GM23338 (cell line): ENCODE measurements at regions not wholly inside any gene's neighbourhood (a gene's known extent, or its start where the extent isn't known, plus 50 kb on each side); places are given as distances from the start of the nearest gene placed in this dataset.

Source experiments
- ATAC-seq: fragments of 200-7000 bp; cut with Tn5 transposase; 3 replicates; pipeline ENCODE4 v1.9.1; 2020
- DNase-seq: peaks from one replicate; pipeline ENCODE4 v3.0.0-alpha.2; 2015; ENCODE audit warnings: low spot score
- H2AFZ ChIP-seq: fragments of 200-600 bp; sonication (generic); 2 replicates; pipeline ENCODE4 v1.8.0; 2016; ENCODE audit warnings: antibody characterized with exemption, mild to moderate bottlenecking, moderate library complexity
- H3F3A ChIP-seq: fragments of 200-600 bp; sonication (generic); replicated peaks from 2 replicates; pipeline ENCODE4 v1.8.0; 2017; ENCODE audit warnings: antibody characterized with exemption, mixed run types, low read depth
- H3K27ac ChIP-seq: fragments of 200-600 bp; sonication (generic); 2 replicates; pipeline ENCODE4 v1.6.1; 2016; ENCODE audit warnings: low read depth
- H3K27me3 ChIP-seq: fragments of 200-600 bp; sonication (generic); 2 replicates; pipeline ENCODE4 v1.8.0; 2016; ENCODE audit warnings: mild to moderate bottlenecking, mixed run types, moderate library complexity; ENCODE audit not compliant: insufficient read depth
- H3K36me3 ChIP-seq: fragments of 200-600 bp; sonication (generic); 2 replicates; pipeline ENCODE4 v1.8.0; 2016; ENCODE audit warnings: mild to moderate bottlenecking; ENCODE audit not compliant: insufficient read depth
- H3K4me1 ChIP-seq: fragments of 200-600 bp; sonication (generic); 2 replicates; pipeline ENCODE4 v1.8.0; 2016; ENCODE audit warnings: mild to moderate bottlenecking, moderate library complexity; ENCODE audit not compliant: insufficient read depth
- H3K4me2 ChIP-seq: fragments of 200-600 bp; sonication (generic); 2 replicates; pipeline ENCODE4 v1.7.1; 2017; ENCODE audit warnings: mixed run types
- H3K4me3 ChIP-seq: fragments of 200-600 bp; sonication (generic); 2 replicates; pipeline ENCODE4 v1.6.1; 2016; ENCODE audit warnings: mixed run types
- H3K79me2 ChIP-seq: fragments of 200-600 bp; sonication (generic); replicated peaks from 2 replicates; pipeline ENCODE4 v1.8.0; 2017; ENCODE audit warnings: mild to moderate bottlenecking; ENCODE audit not compliant: insufficient read depth
- H3K9me2 ChIP-seq: fragments of 200-600 bp; sonication (generic); 2 replicates; pipeline ENCODE4 v1.8.0; 2017; ENCODE audit not compliant: insufficient read depth
- H4K20me1 ChIP-seq: fragments of 200-600 bp; sonication (generic); replicated peaks from 2 replicates; pipeline ENCODE4 v1.8.0; 2017; ENCODE audit warnings: mild to moderate bottlenecking; ENCODE audit not compliant: insufficient read depth
- H3K27ac Mint-ChIP-seq: 2 replicates; pipeline ENCODE4 v1.8.0; 2020; ENCODE audit warnings: inconsistent platforms, mild to moderate bottlenecking, moderate library complexity, mixed read lengths
- H3K27me3 Mint-ChIP-seq: 3 replicates; pipeline ENCODE4 v1.8.0; 2022; ENCODE audit warnings: low read depth, mild to moderate bottlenecking, moderate library complexity, mixed read lengths, inconsistent platforms; ENCODE audit not compliant: insufficient read depth, poor library complexity
- H3K36me3 Mint-ChIP-seq: 3 replicates; pipeline ENCODE4 v1.8.0; 2021; ENCODE audit warnings: low read depth, mild to moderate bottlenecking, inconsistent platforms, moderate library complexity, mixed read lengths
- H3K4me1 Mint-ChIP-seq: 3 replicates; pipeline ENCODE4 v1.8.0; 2020; ENCODE audit warnings: mild to moderate bottlenecking, inconsistent platforms, mixed read lengths
- H3K4me3 Mint-ChIP-seq: 3 replicates; pipeline ENCODE4 v1.8.0; 2021; ENCODE audit warnings: moderate library complexity, mild to moderate bottlenecking, inconsistent platforms, mixed read lengths
- H3K9me3 Mint-ChIP-seq: 3 replicates; pipeline ENCODE4 v1.8.0; 2020; ENCODE audit warnings: moderate library complexity, mild to moderate bottlenecking, inconsistent platforms, mixed read lengths
- CTCF ChIP-seq, 2 experiments: fragments of 200-600 bp in 1 of 2; sonication (generic) in 1 of 2; conservative IDR thresholded peaks; 2 replicates each; pipeline versions ENCODE4 v1.5.1 to v1.6.1; 2016 to 2017; ENCODE audit warnings: antibody characterized with exemption in 2 of 2, low read depth in 2 of 2, mild to moderate bottlenecking in 2 of 2, moderate library complexity in 1 of 2
- ETS1 ChIP-seq: IDR thresholded peaks from 2 replicates; pipeline ENCODE4 v1.6.1; 2016; ENCODE audit warnings: antibody characterized with exemption
- EZH2 ChIP-seq: fragments of 200-600 bp; sonication (generic); IDR thresholded peaks from one replicate; pipeline ENCODE4 v1.8.0; 2017; ENCODE audit warnings: antibody characterized with exemption, mild to moderate bottlenecking, low read depth; ENCODE audit not compliant: unreplicated experiment
- EZH2phosphoT487 ChIP-seq: fragments of 200-600 bp; sonication (generic); IDR thresholded peaks from one replicate; pipeline ENCODE4 v1.8.1; 2018; ENCODE audit warnings: antibody characterized with exemption; ENCODE audit not compliant: unreplicated experiment
- JUNB ChIP-seq: IDR thresholded peaks from one replicate; pipeline ENCODE4 v1.6.1; 2016; ENCODE audit warnings: antibody characterized with exemption; ENCODE audit not compliant: unreplicated experiment
- NANOG ChIP-seq: IDR thresholded peaks from 2 replicates; pipeline ENCODE4 v1.6.1; 2016; ENCODE audit warnings: antibody characterized with exemption, borderline replicate concordance
- POLR2AphosphoS5 ChIP-seq: IDR thresholded peaks from 2 replicates; pipeline ENCODE4 v1.6.1; 2016; ENCODE audit warnings: antibody characterized with exemption, low read depth
- STAT1 ChIP-seq: IDR thresholded peaks from one replicate; pipeline ENCODE4 v1.6.1; 2016; ENCODE audit warnings: antibody characterized with exemption; ENCODE audit not compliant: unreplicated experiment
- ZNF331 ChIP-seq: fragments of 250-450 bp; sonication (Bioruptor Pico); IDR thresholded peaks from 2 replicates; pipeline ENCODE4 v1.5.0; 2020; ENCODE audit warnings: low read depth, mild to moderate bottlenecking, moderate library complexity
- TF ChIP-seq, protein P1 (sequence below): IDR thresholded peaks from one replicate; pipeline ENCODE4 v1.6.1; 2018; ENCODE audit warnings: antibody characterized with exemption; ENCODE audit not compliant: unreplicated experiment

DNA sequence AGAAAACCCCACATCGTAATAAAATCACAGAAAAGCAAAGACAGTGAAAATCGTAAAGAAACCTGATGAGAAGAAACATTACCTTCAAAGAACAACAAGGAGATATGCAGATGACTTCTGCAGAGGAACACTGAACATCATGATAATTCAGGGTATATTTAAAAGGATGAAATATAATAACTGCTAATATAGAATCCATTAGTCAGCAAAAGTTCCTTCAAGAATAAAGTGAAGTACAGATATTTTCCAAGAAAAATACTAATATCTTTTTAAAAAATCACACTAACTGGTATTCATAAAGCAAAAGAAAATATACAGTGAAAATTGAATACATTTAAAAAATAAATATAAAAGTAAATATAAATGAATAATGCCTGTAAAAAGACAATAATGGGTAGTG lies 176.3 kb upstream of the VEGFC start:
- no peak for ATAC-seq
- H3K4me2 ChIP-seq = no peak overlapping the region
- Mint-ChIP-seq H3K4me3 (no peak overlapping the region), H3K27me3 (no peaks in the 10 kb centered on the region), H3K9me3 (0 out of 3 replicates have a peak, but pooled peaks cover 2% of the 10 kb centered on the region), H3K36me3 (no peaks in the 10 kb centered on the region), H3K27ac (no peak overlapping the region), H3K4me1 (no peaks in the 10 kb centered on the region)
- no peaks in the 10 kb centered on the region for H3K27me3 ChIP-seq
- TF ChIP-seq POLR2AphosphoS5 (no peak), CTCF (conservative IDR thresholded peaks at IDR 0.05; ENCODE audit: low read depth in 2 of 2) (no peak)
- H2AFZ ChIP-seq = no peak overlapping the region
- no peaks in the 10 kb centered on the region for H3K79me2 ChIP-seq
- no peaks in the 10 kb centered on the region; the same call in 1 of the 2 replicates for H3K4me1 ChIP-seq
- no peak overlapping the region for H3K27ac ChIP-seq
- no peak overlapping the region for H3K4me3 ChIP-seq
- H3K9me2 ChIP-seq = no peaks in the 10 kb centered on the region
- H3K36me3 ChIP-seq = no peaks in the 10 kb centered on the region
- no peak for DNase-seq
- H3F3A ChIP-seq = no peaks in the 10 kb centered on the region
- no peaks in the 10 kb centered on the region for H4K20me1 ChIP-seq

GRCh38 chr4:176970853-176971252 lies 178.1 kb upstream of the VEGFC start:
- Histone ChIP-seq H3K79me2 (no peaks in the 10 kb centered on the region), H3K9me2 (no peaks in the 10 kb centered on the region), H3K27me3 (no peaks in the 10 kb centered on the region), H3K4me3 (no peak overlapping the region), H3F3A (no peaks in the 10 kb centered on the region), H3K27ac (no peak overlapping the region), H3K4me1 (no peaks in the 10 kb centered on the region; the same call in 1 of the 2 replicates), H3K4me2 (no peak overlapping the region), H2AFZ (no peak overlapping the region), H3K36me3 (no peaks in the 10 kb centered on the region), H4K20me1 (no peaks in the 10 kb centered on the region)
- DNase-seq (no peak), ATAC-seq (no peak)
- H3K27me3 Mint-ChIP-seq = no peaks in the 10 kb centered on the region
- no peak overlapping the region for H3K4me3 Mint-ChIP-seq
- H3K4me1 Mint-ChIP-seq = no peaks in the 10 kb centered on the region
- no peak overlapping the region for H3K27ac Mint-ChIP-seq
- H3K36me3 Mint-ChIP-seq = no peaks in the 10 kb centered on the region
- H3K9me3 Mint-ChIP-seq = 0 out of 3 replicates have a peak, but pooled peaks cover 2% of the 10 kb centered on the region
- TF ChIP-seq EZH2 = no peak
- no peak for TF ChIP-seq ETS1
- no peak for TF ChIP-seq JUNB
- no peak for TF ChIP-seq CTCF (conservative IDR thresholded peaks at IDR 0.05; ENCODE audit: low read depth in 2 of 2)
- TF ChIP-seq, protein P1, sequence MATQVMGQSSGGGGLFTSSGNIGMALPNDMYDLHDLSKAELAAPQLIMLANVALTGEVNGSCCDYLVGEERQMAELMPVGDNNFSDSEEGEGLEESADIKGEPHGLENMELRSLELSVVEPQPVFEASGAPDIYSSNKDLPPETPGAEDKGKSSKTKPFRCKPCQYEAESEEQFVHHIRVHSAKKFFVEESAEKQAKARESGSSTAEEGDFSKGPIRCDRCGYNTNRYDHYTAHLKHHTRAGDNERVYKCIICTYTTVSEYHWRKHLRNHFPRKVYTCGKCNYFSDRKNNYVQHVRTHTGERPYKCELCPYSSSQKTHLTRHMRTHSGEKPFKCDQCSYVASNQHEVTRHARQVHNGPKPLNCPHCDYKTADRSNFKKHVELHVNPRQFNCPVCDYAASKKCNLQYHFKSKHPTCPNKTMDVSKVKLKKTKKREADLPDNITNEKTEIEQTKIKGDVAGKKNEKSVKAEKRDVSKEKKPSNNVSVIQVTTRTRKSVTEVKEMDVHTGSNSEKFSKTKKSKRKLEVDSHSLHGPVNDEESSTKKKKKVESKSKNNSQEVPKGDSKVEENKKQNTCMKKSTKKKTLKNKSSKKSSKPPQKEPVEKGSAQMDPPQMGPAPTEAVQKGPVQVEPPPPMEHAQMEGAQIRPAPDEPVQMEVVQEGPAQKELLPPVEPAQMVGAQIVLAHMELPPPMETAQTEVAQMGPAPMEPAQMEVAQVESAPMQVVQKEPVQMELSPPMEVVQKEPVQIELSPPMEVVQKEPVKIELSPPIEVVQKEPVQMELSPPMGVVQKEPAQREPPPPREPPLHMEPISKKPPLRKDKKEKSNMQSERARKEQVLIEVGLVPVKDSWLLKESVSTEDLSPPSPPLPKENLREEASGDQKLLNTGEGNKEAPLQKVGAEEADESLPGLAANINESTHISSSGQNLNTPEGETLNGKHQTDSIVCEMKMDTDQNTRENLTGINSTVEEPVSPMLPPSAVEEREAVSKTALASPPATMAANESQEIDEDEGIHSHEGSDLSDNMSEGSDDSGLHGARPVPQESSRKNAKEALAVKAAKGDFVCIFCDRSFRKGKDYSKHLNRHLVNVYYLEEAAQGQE = no peak
- no peak for TF ChIP-seq STAT1
- TF ChIP-seq EZH2phosphoT487 = no peak
- TF ChIP-seq ZNF331 (CRISPR knock-in tag) = no peak
- no peak for TF ChIP-seq NANOG
- TF ChIP-seq POLR2AphosphoS5 = no peak
